ENCODE measurements at regions not wholly inside any gene's neighbourhood (a gene's known extent, or its start where the extent isn't known, plus 50 kb on each side); places are given as distances from the start of the nearest gene placed in this dataset.

DNA sequence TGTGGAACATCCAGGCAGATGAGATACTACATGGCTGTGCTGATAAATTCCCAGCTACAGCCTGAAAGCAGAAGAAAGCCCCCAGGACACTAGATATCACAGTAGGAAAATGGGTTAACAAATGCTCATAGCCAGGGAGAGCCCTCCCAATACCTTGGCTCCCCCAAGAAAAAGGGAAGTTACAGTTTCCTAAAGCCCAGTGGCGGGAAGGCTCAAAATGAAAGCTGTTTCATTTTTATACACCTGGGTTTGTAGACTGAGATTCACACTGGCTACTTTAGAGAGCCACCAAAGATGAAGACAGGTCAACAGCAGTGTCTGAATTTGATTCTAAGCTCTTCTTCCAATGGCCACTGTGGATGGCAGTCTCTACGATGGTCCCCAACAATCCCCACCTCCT is 55.0 kb upstream of the TOPAZ1 start:
- no peak overlapping the region for H3K4me3 ChIP-seq
- DNase-seq (ENCODE audit: low spot score in 2 of 2), result no peak
- no peaks in the 10 kb centered on the region for H3K4me1 ChIP-seq
- in situ Hi-C loops (cut with MboI; ENCODE audit: low sequenced_read_pairs), result no loop called here
- no peaks in the 10 kb centered on the region for H3K9me3 ChIP-seq
- no peaks in the 10 kb centered on the region for H3K36me3 ChIP-seq (replicated peaks)
- H3K27me3 ChIP-seq (ENCODE audit: low read depth), result no peaks in the 10 kb centered on the region
